Astrocyte of the spinal cord (primary cell): ENCODE measurements at regions not wholly inside any gene's neighbourhood (a gene's known extent, or its start where the extent isn't known, plus 50 kb on each side); places are given as distances from the start of the nearest gene placed in this dataset.

Experiments used
- DNase-seq: peaks from one replicate; pipeline ENCODE4 v3.0.0; 2011; ENCODE audit warnings: low read depth, low spot score
- H3K4me3 ChIP-seq: 2 replicates; pipeline ENCODE4 v1.5.1; 2011; ENCODE audit warnings: low read depth, mild to moderate bottlenecking, low read length, moderate library complexity
- CTCF ChIP-seq: IDR thresholded peaks from 2 replicates; pipeline ENCODE4 v1.5.1; 2012; ENCODE audit warnings: low read depth, mild to moderate bottlenecking, low read length, inconsistent platforms
- in situ Hi-C: cut with HindIII; loops from 2 replicates; pipeline ENCODE4 v1.10.0; 2017; ENCODE audit warnings: low sequenced_read_pairs

GRCh38 chr2:173851141-173851641 lies 114.0 kb downstream of the SP3 start:
- no peak for TF ChIP-seq CTCF
- H3K4me3 ChIP-seq: no peak overlapping the region
- DNase-seq: peak; percentile 14
- in situ Hi-C loops: no loop called here

DNA sequence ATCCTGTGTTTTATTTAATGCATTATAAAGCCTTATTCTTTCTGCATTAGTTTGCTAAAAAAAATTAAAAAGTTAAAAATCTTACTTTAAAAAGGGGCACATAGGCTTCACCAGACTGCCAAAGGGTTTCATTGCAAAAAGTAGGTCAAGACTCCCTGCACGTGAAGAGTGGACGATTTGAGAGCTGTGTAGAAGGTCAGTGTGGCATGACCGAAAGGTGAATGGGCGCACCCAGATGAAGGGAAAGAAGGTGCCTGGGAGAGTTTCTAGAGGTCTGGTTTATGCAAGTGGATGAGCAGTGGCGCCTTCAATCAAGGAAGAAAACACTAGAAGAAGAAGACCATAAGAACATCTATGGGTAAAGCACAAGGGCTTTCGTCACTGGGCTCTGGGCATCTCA lies 111.0 kb downstream of the SP3 start:
- DNase-seq: no peak
- H3K4me3 ChIP-seq: no peak overlapping the region
- in situ Hi-C loops: no loop called here
- TF ChIP-seq CTCF: no peak

GRCh38 chr2:173854840-173855239 lies 110.3 kb downstream of the SP3 start:
- peak; percentile 48 for DNase-seq
- no peak for TF ChIP-seq CTCF
- no peak overlapping the region for H3K4me3 ChIP-seq
- in situ Hi-C loops: no loop called here

- in situ Hi-C loops: no loop called here
- no peak for DNase-seq
- no peak overlapping the region for H3K4me3 ChIP-seq
- no peak for TF ChIP-seq CTCF
These were observed 109.5 kb downstream of the SP3 start for GRCh38 chr2:173855661-173856060.
